ENCODE measurements at regions not wholly inside any gene's neighbourhood (a gene's known extent, or its start where the extent isn't known, plus 50 kb on each side); places are given as distances from the start of the nearest gene placed in this dataset.

GRCh38 chr9:89731262-89732182, 126.7 kb downstream of the GADD45G start:
- Histone ChIP-seq H3K9me3 (replicated peaks in 1 of 2; ENCODE audit: control insufficient read depth in 1 of 2, insufficient read depth in 1 of 2, low read length in 2 of 2) (no peaks in the 10 kb centered on the region), H3K4me3 (replicated peaks in 1 of 3; ENCODE audit: low read depth in 2 of 3, low read length in 3 of 3) (no peak overlapping the region), H3K27me3 (ENCODE audit: control insufficient read depth in 2 of 2, insufficient read depth in 2 of 2, low read length in 2 of 2) (peaks cover 0 to 3% of the 10 kb centered on the region in 2 donors), H3K4me2 (replicated peaks; ENCODE audit: extremely low read depth, low read length, poor library complexity, severe bottlenecking) (no peak overlapping the region), H3K79me2 (ENCODE audit: insufficient read depth, low read length) (no peaks in the 10 kb centered on the region), H3K36me3 (replicated peaks in 1 of 2; ENCODE audit: control insufficient read depth in 1 of 2, insufficient read depth in 2 of 2, low read length in 2 of 2) (no peaks in the 10 kb centered on the region), H3K9ac (ENCODE audit: insufficient read depth, low read length, poor library complexity, severe bottlenecking) (no peak overlapping the region), H3K27ac (ENCODE audit: low read depth in 1 of 2, low read length in 2 of 2) (no peak overlapping the region), H2AFZ (ENCODE audit: insufficient read depth, low read depth, low read length, poor library complexity, severe bottlenecking) (no peak overlapping the region), H4K20me1 (ENCODE audit: insufficient read depth, low read length) (no peaks in the 10 kb centered on the region), H3K4me1 (ENCODE audit: control insufficient read depth in 1 of 2, insufficient read depth in 2 of 2, low read length in 2 of 2) (peaks cover 28 to 42% of the 10 kb centered on the region in 2 donors)
- Mint-ChIP-seq H3K27ac (peak overlapping the region in 1 of 7 donors; percentile 8), H3K36me3 (no peaks in the 10 kb centered on the region), H3K4me1 (peaks cover 20% of the 10 kb centered on the region), H3K9me3 (no peaks in the 10 kb centered on the region), H3K4me3 (no peak overlapping the region), H3K27me3 (ENCODE audit: low read depth in 3 of 3) (peaks cover 3 to 5% (median 3%) of the 10 kb centered on the region in 3 donors)
- WGBS (ENCODE audit: insufficient coverage): 81% methylated on average over 6 of the region's 9 CpGs
- no peak for DNase-seq
- intact Hi-C loops (cut with micrococcal nuclease): no loop called here
- TF ChIP-seq CTCF (IDR thresholded peaks at IDR 0.05): no peak

- Histone ChIP-seq H4K20me1 (ENCODE audit: insufficient read depth, low read length) (no peaks in the 10 kb centered on the region), H3K36me3 (replicated peaks in 1 of 2; ENCODE audit: control insufficient read depth in 1 of 2, insufficient read depth in 2 of 2, low read length in 2 of 2) (no peaks in the 10 kb centered on the region), H3K9ac (ENCODE audit: insufficient read depth, low read length, poor library complexity, severe bottlenecking) (no peak overlapping the region), H3K4me1 (ENCODE audit: control insufficient read depth in 1 of 2, insufficient read depth in 2 of 2, low read length in 2 of 2) (peaks cover 28 to 42% of the 10 kb centered on the region in 2 donors), H3K4me3 (replicated peaks in 1 of 3; ENCODE audit: low read depth in 2 of 3, low read length in 3 of 3) (no peak overlapping the region), H3K9me3 (replicated peaks in 1 of 2; ENCODE audit: control insufficient read depth in 1 of 2, insufficient read depth in 1 of 2, low read length in 2 of 2) (no peaks in the 10 kb centered on the region), H3K27me3 (ENCODE audit: control insufficient read depth in 2 of 2, insufficient read depth in 2 of 2, low read length in 2 of 2) (peaks cover 0 to under 1% of the 10 kb centered on the region in 2 donors), H3K79me2 (ENCODE audit: insufficient read depth, low read length) (no peaks in the 10 kb centered on the region), H3K4me2 (replicated peaks; ENCODE audit: extremely low read depth, low read length, poor library complexity, severe bottlenecking) (no peak overlapping the region), H2AFZ (ENCODE audit: insufficient read depth, low read depth, low read length, poor library complexity, severe bottlenecking) (no peak overlapping the region), H3K27ac (ENCODE audit: low read depth in 1 of 2, low read length in 2 of 2) (no peak overlapping the region)
- Mint-ChIP-seq H3K36me3 (no peaks in the 10 kb centered on the region), H3K9me3 (no peaks in the 10 kb centered on the region), H3K27ac (peak overlapping the region in 1 of 7 donors; percentile 10), H3K27me3 (ENCODE audit: low read depth in 3 of 3) (peaks cover 1 to 3% (median 3%) of the 10 kb centered on the region in 3 donors), H3K4me1 (peaks cover 20% of the 10 kb centered on the region), H3K4me3 (no peak overlapping the region)
- no peak for TF ChIP-seq CTCF (IDR thresholded peaks at IDR 0.05)
- intact Hi-C loops (cut with micrococcal nuclease): no loop called here
- 80% methylated on average over 2 of the region's 5 CpGs for WGBS (ENCODE audit: insufficient coverage)
- no peak for DNase-seq
These were observed 127.6 kb downstream of the GADD45G start for GRCh38 chr9:89732295-89732938.
